ENCODE measurements at regions not wholly inside any gene's neighbourhood (a gene's known extent, or its start where the extent isn't known, plus 50 kb on each side); places are given as distances from the start of the nearest gene placed in this dataset.

- Mint-ChIP-seq H3K4me1 (no peaks in the 10 kb centered on the region), H3K27me3 (ENCODE audit: low read depth) (peaks cover 8% of the 10 kb centered on the region), H3K4me3 (no peak overlapping the region), H3K27ac (ENCODE audit: unreplicated experiment) (no peak overlapping the region), H3K9me3 (peaks cover 10% of the 10 kb centered on the region), H3K36me3 (ENCODE audit: low read depth) (no peaks in the 10 kb centered on the region)
- DNase-seq (ENCODE audit: low read depth, low spot score) = no peak
- TF ChIP-seq CTCF (conservative IDR thresholded peaks at IDR 0.05) = no peak
Observed at GRCh38 chr2:45083175-45083574, 73.9 kb upstream of the SIX2 start.

DNA sequence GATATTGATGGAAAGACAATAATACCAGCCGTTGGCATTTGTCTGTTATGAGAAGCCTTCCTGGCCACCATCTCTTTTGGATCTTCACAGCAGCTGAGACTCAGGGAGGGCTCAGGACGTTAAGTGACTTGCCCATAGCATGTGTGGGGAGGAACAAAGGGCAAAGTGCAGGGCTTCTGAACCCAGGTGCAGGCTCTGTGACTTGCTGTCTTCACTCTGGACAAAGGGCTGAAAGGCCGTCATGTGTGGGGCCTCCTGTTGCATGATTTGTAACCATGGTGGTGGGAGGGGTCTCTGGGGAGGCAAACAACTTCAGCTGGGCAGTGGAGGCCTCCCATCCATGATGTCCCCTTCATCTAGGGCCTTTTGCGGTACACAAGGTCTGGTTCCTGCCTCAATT lies 65.5 kb upstream of the SIX2 start:
- no peak for TF ChIP-seq CTCF (conservative IDR thresholded peaks at IDR 0.05)
- Mint-ChIP-seq H3K36me3 (ENCODE audit: low read depth) (peaks cover 6% of the 10 kb centered on the region), H3K9me3 (peaks cover 2% of the 10 kb centered on the region), H3K4me3 (no peak overlapping the region), H3K27ac (ENCODE audit: unreplicated experiment) (no peak overlapping the region), H3K27me3 (ENCODE audit: low read depth) (peaks cover 3% of the 10 kb centered on the region), H3K4me1 (peaks cover 39% of the 10 kb centered on the region)
- no peak for DNase-seq (ENCODE audit: low read depth, low spot score)

GRCh38 chr2:45072862-45073237 lies 63.6 kb upstream of the SIX2 start:
- H3K27me3 Mint-ChIP-seq (ENCODE audit: low read depth) = peaks cover 3% of the 10 kb centered on the region
- H3K4me1 Mint-ChIP-seq = peaks cover 45% of the 10 kb centered on the region
- DNase-seq (ENCODE audit: low read depth, low spot score) = no peak
- no peak for TF ChIP-seq CTCF (conservative IDR thresholded peaks at IDR 0.05)
- H3K27ac Mint-ChIP-seq (ENCODE audit: unreplicated experiment) = peak overlapping the region; percentile 95
- peaks cover 6% of the 10 kb centered on the region for H3K36me3 Mint-ChIP-seq (ENCODE audit: low read depth)
- peaks cover 2% of the 10 kb centered on the region for H3K9me3 Mint-ChIP-seq
- no peak overlapping the region for H3K4me3 Mint-ChIP-seq

DNA sequence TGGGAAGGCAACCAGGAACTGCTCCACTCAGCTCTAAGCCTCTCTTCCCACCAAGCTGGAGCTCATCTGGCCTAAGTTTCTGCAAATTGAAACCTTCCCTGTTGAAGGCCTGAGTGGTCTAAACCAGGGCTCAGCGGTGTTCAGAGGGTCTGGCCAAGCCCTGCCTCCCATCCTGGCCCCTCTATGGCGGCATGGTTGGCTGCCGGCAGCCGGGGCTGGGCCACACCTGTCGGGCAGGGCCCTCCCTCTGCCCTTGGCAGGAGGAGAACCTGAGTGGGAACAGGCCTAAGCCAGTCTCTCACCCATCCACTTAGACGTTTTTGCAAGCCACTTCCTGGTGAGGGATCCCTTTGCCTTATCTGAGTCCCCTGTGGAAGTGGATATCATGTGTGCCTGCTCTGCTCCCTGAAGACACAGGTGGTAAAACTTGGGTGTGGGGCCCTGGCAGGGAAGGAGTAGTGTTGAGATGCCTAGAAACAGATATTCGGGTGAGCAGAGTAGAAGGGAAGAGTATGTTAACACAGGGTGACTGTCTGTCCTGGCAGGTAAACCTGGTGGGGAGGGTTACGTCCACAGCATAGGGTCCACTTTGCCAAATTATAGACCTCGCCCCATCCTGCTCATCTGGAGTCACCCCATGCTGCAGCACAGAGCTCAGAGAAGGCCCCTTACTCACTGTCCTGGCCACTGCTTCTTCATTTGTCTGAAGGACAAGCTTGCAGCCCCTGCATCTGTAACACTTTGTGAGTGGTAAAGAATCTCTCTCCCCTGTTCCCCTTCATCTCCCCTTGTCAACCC lies 63.0 kb upstream of the SIX2 start:
- DNase-seq (ENCODE audit: low read depth, low spot score) = no peak
- no peak overlapping the region for H3K4me3 Mint-ChIP-seq
- peaks cover 6% of the 10 kb centered on the region for H3K36me3 Mint-ChIP-seq (ENCODE audit: low read depth)
- H3K4me1 Mint-ChIP-seq = peaks cover 45% of the 10 kb centered on the region
- no peak for TF ChIP-seq CTCF (conservative IDR thresholded peaks at IDR 0.05)
- H3K27me3 Mint-ChIP-seq (ENCODE audit: low read depth) = peaks cover 4% of the 10 kb centered on the region
- H3K27ac Mint-ChIP-seq (ENCODE audit: unreplicated experiment) = no peak overlapping the region
- peaks cover 2% of the 10 kb centered on the region for H3K9me3 Mint-ChIP-seq

DNA sequence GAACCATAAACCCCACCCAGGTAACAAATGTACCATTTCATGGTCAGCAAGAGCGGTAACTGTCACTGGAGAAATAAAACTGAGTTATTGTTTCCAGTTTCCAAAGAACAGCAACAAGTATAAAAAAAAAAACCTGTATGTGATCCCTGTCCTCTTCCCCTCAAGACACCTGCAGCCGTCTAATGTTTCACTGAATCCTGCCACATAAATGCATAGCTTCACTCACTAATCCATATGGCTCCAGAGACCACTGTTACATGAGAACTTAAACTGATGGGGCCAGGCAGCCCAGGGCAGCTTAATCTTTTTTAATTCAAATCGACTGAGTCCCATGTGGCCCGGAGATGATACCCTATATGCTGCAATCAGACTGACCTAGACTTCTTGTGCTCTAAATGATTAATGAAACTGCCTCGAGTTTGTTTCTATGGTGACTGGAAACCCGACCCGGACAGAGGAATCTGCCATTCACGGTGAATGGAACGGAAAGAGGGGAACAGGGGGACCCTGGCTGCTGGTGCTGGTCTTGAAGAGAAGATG lies 60.9 kb upstream of the SIX2 start:
- peak overlapping the region; percentile 0 for H3K4me3 Mint-ChIP-seq
- H3K4me1 Mint-ChIP-seq = peaks cover 44% of the 10 kb centered on the region
- peaks cover 3% of the 10 kb centered on the region for H3K36me3 Mint-ChIP-seq (ENCODE audit: low read depth)
- TF ChIP-seq CTCF (conservative IDR thresholded peaks at IDR 0.05) = no peak
- no peaks in the 10 kb centered on the region for H3K9me3 Mint-ChIP-seq
- H3K27me3 Mint-ChIP-seq (ENCODE audit: low read depth) = peaks cover 5% of the 10 kb centered on the region
- DNase-seq (ENCODE audit: low read depth, low spot score) = no peak
- no peak overlapping the region for H3K27ac Mint-ChIP-seq (ENCODE audit: unreplicated experiment)

Measured in neural crest cell (in vitro differentiated cells).